Activated T-cell treated with anti-CD3 and anti-CD28 coated beads, Interleukin-2, amount 50 U/mL, for 1 hour (primary cell): ENCODE measurements at regions not wholly inside any gene's neighbourhood (a gene's known extent, or its start where the extent isn't known, plus 50 kb on each side); places are given as distances from the start of the nearest gene placed in this dataset.
"Not testable (repeated sequence)": the region's sequence is repeated elsewhere in the genome, so short reads cannot be mapped to it uniquely, and the experiment has no call there.

Source experiments
- DNase-seq: peaks from one replicate; pipeline ENCODE4 v3.0.0-alpha.2; 2020

GRCh38 chr15:21261965-21262850 is 178.1 kb downstream of the POTEB3 start:
- no peak for DNase-seq

- no peak for DNase-seq
These were observed 178.8 kb downstream of the POTEB3 start for GRCh38 chr15:21261396-21261964.

DNA sequence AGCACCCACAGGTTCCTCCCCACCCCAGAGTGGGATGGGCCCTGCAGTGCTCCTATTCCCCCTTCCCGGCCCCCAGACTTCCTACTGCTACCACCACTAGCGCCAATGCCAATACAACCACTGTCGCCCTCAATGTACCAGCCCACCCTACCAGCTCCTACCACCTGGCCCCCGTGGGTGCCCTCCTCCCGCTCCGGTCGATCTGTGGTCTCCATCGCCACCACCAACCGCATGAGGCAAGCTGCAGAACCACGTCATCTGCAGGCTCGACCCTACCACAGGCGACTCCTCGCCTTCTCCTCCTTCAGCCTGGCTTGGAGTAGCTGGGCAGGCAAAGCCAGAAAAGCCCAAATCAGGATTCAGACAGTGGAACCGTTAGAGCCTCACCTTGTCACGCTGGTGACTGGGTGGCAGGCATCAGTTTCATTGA is 179.3 kb downstream of the POTEB3 start:
- no peak for DNase-seq

DNA sequence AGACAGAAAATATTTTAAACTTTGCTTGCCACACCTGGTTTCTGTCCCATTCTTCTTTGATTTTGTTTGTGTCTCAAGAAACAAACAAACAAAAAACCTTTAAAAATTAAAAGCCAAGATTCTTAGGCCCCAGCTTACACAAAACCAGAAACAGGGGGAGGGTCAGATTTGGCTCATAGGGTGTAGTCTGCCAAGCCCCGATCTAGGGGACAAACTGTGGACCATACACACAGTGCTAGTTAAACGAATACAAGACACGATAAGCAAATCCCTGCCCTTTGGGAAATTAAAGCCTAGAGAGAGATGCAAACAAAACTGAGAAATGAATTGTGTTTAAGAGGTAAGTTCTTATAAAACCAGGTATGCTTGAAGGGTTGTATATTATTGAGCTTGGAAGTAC is 181.7 kb downstream of the POTEB3 start:
- not testable (repeated sequence) for DNase-seq

DNA sequence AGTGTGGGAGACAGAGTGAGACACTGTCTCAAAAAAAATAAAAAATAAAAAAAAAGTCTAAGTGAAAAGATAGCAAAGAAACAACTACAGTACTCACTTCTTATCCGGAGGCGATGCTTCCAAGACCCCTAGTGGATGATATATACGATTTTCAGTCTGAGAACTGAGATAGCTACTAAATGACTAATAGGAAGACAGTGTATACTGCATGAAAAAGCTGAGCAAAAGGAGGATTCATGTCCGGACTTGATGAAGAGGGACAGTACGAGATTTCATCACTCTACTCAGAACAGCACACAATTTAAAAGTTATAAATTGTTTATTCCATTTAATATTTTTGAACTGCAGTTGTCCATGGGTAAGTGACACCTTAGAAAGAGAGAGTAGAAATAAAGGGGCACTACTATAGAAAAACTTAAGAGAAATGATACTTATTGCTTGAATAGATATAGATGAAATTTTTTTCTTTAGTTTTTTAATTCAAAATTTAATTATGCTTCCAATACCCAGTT is 190.7 kb downstream of the POTEB3 start:
- DNase-seq = not testable (repeated sequence)
